Liver (tissue), 8 donors: ENCODE measurements at regions not wholly inside any gene's neighbourhood (a gene's known extent, or its start where the extent isn't known, plus 50 kb on each side); places are given as distances from the start of the nearest gene placed in this dataset.

Source experiments
- DNase-seq: peaks from one replicate; pipeline ENCODE4 v3.0.0-alpha.2; 2017; ENCODE audit warnings: low spot score
- H3K27ac ChIP-seq, 2 donors: one replicate each; pipeline ENCODE4 v1.7.0; 2013; ENCODE audit warnings: inconsistent platforms in 2 of 2, low read length in 2 of 2, control low read depth in 1 of 2, low read depth in 1 of 2, mild to moderate bottlenecking in 1 of 2
- H3K27me3 ChIP-seq, 4 donors: one replicate each; pipeline versions ENCODE4 v1.6.1 to v1.7.0; 2013; ENCODE audit warnings: low read length in 3 of 4, inconsistent platforms in 1 of 4, mild to moderate bottlenecking in 1 of 4, moderate library complexity in 1 of 4; ENCODE audit not compliant: control insufficient read depth in 4 of 4, insufficient read depth in 4 of 4
- H3K36me3 ChIP-seq, 4 donors: one replicate each; pipeline versions ENCODE4 v1.6.1 to v1.7.0; 2013; ENCODE audit warnings: low read length in 3 of 4, mild to moderate bottlenecking in 3 of 4, low read depth in 1 of 4, moderate library complexity in 1 of 4; ENCODE audit not compliant: control insufficient read depth in 4 of 4, insufficient read depth in 3 of 4
- H3K4me1 ChIP-seq, 4 donors: one replicate each; pipeline versions ENCODE4 v1.6.1 to v1.7.0; 2013; ENCODE audit warnings: low read length in 3 of 4, mild to moderate bottlenecking in 3 of 4, moderate library complexity in 1 of 4; ENCODE audit not compliant: control insufficient read depth in 4 of 4, insufficient read depth in 4 of 4
- H3K4me3 ChIP-seq, 3 donors: one replicate each; pipeline versions ENCODE4 v1.6.1 to v1.7.0; 2013; ENCODE audit warnings: low read length in 3 of 3, control low read depth in 1 of 3, low read depth in 1 of 3, mild to moderate bottlenecking in 1 of 3
- H3K9ac ChIP-seq, 2 donors: one replicate each; pipeline ENCODE4 v1.7.0; 2013; ENCODE audit warnings: low read length in 2 of 2, mild to moderate bottlenecking in 2 of 2, moderate library complexity in 2 of 2, control low read depth in 1 of 2, low read depth in 1 of 2
- H3K9me3 ChIP-seq, 4 donors: one replicate each; pipeline versions ENCODE4 v1.6.1 to v1.7.0; 2013; ENCODE audit warnings: low read length in 3 of 4; ENCODE audit not compliant: control insufficient read depth in 4 of 4
- EGR1 ChIP-seq, 2 donors: IDR thresholded peaks; 2 replicates each; pipeline ENCODE4 v1.6.1; 2016 to 2018; ENCODE audit warnings: antibody characterized with exemption in 2 of 2, low read depth in 2 of 2
- FOXA1 ChIP-seq: IDR thresholded peaks from 2 replicates; pipeline ENCODE4 v1.6.1; 2016; ENCODE audit warnings: antibody characterized with exemption
- FOXA2 ChIP-seq: IDR thresholded peaks from 2 replicates; pipeline ENCODE4 v1.6.1; 2016; ENCODE audit warnings: antibody characterized with exemption
- GABPA ChIP-seq, 2 donors: IDR thresholded peaks in 1 of 2; conservative IDR thresholded peaks in 1 of 2; 2 replicates each; pipeline ENCODE4 v1.6.1; 2016; ENCODE audit warnings: antibody characterized with exemption in 2 of 2, mild to moderate bottlenecking in 1 of 2, moderate library complexity in 1 of 2
- HNF4A ChIP-seq, 2 donors: conservative IDR thresholded peaks; 2 replicates each; pipeline ENCODE4 v1.6.1; 2016; ENCODE audit warnings: antibody characterized with exemption in 2 of 2, mild to moderate bottlenecking in 2 of 2
- HNF4G ChIP-seq: IDR thresholded peaks from 2 replicates; pipeline ENCODE4 v1.6.1; 2016; ENCODE audit warnings: antibody characterized with exemption
- JUND ChIP-seq, 2 donors: IDR thresholded peaks; 2 replicates each; pipeline ENCODE4 v1.6.1; 2016; ENCODE audit warnings: antibody characterized with exemption in 2 of 2
- MAX ChIP-seq: IDR thresholded peaks from 2 replicates; pipeline ENCODE4 v1.6.1; 2016; ENCODE audit warnings: antibody characterized with exemption
- NR2F2 ChIP-seq: IDR thresholded peaks from 2 replicates; pipeline ENCODE4 v1.6.1; 2016; ENCODE audit warnings: antibody characterized with exemption
- RAD21 ChIP-seq, 2 donors: IDR thresholded peaks; 2 replicates each; pipeline ENCODE4 v1.6.1; 2016; ENCODE audit warnings: antibody characterized with exemption in 2 of 2, mild to moderate bottlenecking in 2 of 2
- REST ChIP-seq: IDR thresholded peaks from 2 replicates; pipeline ENCODE4 v1.6.1; 2016; ENCODE audit warnings: antibody characterized with exemption, mild to moderate bottlenecking
- RXRA ChIP-seq, 2 donors: IDR thresholded peaks; 2 replicates each; pipeline ENCODE4 v1.6.1; 2017 to 2018; ENCODE audit warnings: antibody characterized with exemption in 2 of 2, mild to moderate bottlenecking in 1 of 2
- SP1 ChIP-seq: IDR thresholded peaks from 2 replicates; pipeline ENCODE4 v1.6.1; 2018; ENCODE audit warnings: antibody characterized with exemption, mild to moderate bottlenecking
- TAF1 ChIP-seq: conservative IDR thresholded peaks from 2 replicates; pipeline ENCODE4 v1.6.1; 2016; ENCODE audit warnings: antibody characterized with exemption, mild to moderate bottlenecking
- YY1 ChIP-seq: IDR thresholded peaks from 2 replicates; pipeline ENCODE4 v1.6.1; 2016; ENCODE audit warnings: antibody characterized with exemption, mild to moderate bottlenecking
- WGBS: extraction: QIAGEN DNeasy Blood & Tissue Kit; methylation state at CpG from one replicate; pipeline ENCODE4 v1.1.7; 2013; 5-methylcytosine and 5-hydroxymethylcytosine counted together
- TF ChIP-seq, protein P1 (sequence below): IDR thresholded peaks from 2 replicates; pipeline ENCODE4 v1.6.1; 2016; ENCODE audit warnings: antibody characterized with exemption
- TF ChIP-seq, protein P2 (sequence below): IDR thresholded peaks from 2 replicates; pipeline ENCODE4 v1.6.1; 2016; ENCODE audit warnings: antibody characterized with exemption
- TF ChIP-seq, protein P3 (sequence below): fragments of 150-350 bp; IDR thresholded peaks from 2 replicates; pipeline ENCODE4 v1.5.1; 2017; ENCODE audit warnings: improper control_type of control experiment, low read depth, low read length; ENCODE audit not compliant: missing input control
- donor health status: healthy.
- donor health status: healthy.
- donor health status: healthy.
- donor health status: healthy.
- donor health status: healthy.

DNA sequence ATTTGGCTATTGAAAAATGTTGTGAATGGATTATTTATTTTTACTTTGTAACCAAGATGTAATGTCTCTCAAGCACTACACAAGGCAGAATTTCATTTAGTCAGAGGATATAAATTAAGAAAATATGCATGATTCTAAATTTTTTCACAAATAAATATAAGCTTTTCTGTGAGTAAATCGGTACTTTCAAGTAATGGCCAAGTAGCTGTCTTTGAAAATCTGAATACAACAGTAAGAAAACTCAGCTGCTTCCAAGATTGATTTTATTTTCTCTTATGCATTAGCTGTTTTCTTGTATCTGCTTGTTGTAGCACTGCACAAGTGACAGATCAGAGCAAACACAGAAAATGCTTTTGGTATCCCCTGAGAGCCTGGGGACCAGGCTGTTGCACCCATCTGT lies 998.5 kb upstream of the GHITM start:
- Histone ChIP-seq H3K4me1 (no peaks in the 10 kb centered on the region), H3K36me3 (no peaks in the 10 kb centered on the region), H3K9ac (no peak overlapping the region), H3K27ac (no peak overlapping the region), H3K27me3 (no peaks in the 10 kb centered on the region), H3K4me3 (no peak overlapping the region), H3K9me3 (no peaks in the 10 kb centered on the region)
- no peak for TF ChIP-seq TAF1
- TF ChIP-seq, protein P1, sequence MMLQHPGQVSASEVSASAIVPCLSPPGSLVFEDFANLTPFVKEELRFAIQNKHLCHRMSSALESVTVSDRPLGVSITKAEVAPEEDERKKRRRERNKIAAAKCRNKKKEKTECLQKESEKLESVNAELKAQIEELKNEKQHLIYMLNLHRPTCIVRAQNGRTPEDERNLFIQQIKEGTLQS, result no peak
- no peak for TF ChIP-seq GABPA (IDR thresholded peaks at IDR 0.05 in 1 of 2, conservative IDR thresholded peaks at IDR 0.05 in 1 of 2)
- no peak for TF ChIP-seq RXRA (IDR thresholded peaks at IDR 0.05)
- no peak for TF ChIP-seq NR2F2
- TF ChIP-seq, protein P2, sequence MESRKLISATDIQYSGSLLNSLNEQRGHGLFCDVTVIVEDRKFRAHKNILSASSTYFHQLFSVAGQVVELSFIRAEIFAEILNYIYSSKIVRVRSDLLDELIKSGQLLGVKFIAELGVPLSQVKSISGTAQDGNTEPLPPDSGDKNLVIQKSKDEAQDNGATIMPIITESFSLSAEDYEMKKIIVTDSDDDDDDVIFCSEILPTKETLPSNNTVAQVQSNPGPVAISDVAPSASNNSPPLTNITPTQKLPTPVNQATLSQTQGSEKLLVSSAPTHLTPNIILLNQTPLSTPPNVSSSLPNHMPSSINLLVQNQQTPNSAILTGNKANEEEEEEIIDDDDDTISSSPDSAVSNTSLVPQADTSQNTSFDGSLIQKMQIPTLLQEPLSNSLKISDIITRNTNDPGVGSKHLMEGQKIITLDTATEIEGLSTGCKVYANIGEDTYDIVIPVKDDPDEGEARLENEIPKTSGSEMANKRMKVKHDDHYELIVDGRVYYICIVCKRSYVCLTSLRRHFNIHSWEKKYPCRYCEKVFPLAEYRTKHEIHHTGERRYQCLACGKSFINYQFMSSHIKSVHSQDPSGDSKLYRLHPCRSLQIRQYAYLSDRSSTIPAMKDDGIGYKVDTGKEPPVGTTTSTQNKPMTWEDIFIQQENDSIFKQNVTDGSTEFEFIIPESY, result no peak
- no peak for TF ChIP-seq HNF4G
- TF ChIP-seq, protein P3, sequence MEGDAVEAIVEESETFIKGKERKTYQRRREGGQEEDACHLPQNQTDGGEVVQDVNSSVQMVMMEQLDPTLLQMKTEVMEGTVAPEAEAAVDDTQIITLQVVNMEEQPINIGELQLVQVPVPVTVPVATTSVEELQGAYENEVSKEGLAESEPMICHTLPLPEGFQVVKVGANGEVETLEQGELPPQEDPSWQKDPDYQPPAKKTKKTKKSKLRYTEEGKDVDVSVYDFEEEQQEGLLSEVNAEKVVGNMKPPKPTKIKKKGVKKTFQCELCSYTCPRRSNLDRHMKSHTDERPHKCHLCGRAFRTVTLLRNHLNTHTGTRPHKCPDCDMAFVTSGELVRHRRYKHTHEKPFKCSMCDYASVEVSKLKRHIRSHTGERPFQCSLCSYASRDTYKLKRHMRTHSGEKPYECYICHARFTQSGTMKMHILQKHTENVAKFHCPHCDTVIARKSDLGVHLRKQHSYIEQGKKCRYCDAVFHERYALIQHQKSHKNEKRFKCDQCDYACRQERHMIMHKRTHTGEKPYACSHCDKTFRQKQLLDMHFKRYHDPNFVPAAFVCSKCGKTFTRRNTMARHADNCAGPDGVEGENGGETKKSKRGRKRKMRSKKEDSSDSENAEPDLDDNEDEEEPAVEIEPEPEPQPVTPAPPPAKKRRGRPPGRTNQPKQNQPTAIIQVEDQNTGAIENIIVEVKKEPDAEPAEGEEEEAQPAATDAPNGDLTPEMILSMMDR, result no peak
- TF ChIP-seq EGR1 (IDR thresholded peaks at IDR 0.05; ENCODE audit: low read depth in 2 of 2), result no peak
- TF ChIP-seq HNF4A (conservative IDR thresholded peaks at IDR 0.05), result no peak
- TF ChIP-seq YY1, result no peak
- no peak for TF ChIP-seq JUND (IDR thresholded peaks at IDR 0.05)
- no peak for TF ChIP-seq FOXA1
- no peak for TF ChIP-seq REST
- TF ChIP-seq FOXA2, result no peak
- TF ChIP-seq RAD21 (IDR thresholded peaks at IDR 0.05), result no peak
- no peak for TF ChIP-seq SP1
- no peak for TF ChIP-seq MAX
- WGBS, result 69% methylated on average over 1 of the region's 1 CpG
- no peak for DNase-seq
